ENCODE measurements at regions not wholly inside any gene's neighbourhood (a gene's known extent, or its start where the extent isn't known, plus 50 kb on each side); places are given as distances from the start of the nearest gene placed in this dataset.
"Not testable (repeated sequence)": the region's sequence is repeated elsewhere in the genome, so short reads cannot be mapped to it uniquely, and the experiment has no call there.

DNA sequence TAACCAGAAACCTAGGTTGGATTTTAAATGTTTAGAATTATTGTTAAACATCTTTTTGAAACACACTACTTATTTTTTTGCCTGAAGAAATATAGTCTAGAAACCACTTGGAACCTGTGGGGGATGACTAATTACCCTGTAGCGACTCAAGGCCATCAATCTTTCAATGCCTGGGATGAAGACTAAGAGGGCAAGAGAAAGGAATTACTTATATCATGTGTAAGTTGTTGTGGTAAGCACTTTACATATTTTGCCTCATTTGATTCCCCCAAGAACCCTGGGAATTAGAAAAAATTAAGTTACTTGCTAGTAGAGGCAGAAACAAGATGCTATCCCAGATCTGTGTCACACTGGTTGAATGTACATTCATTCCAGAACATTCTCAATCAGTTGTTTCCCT lies 170.9 kb upstream of the GRIA3 start:
- DNase-seq = no peak

- no peak for DNase-seq
Observed at GRCh38 chrX:123036401-123036800, 147.7 kb upstream of the GRIA3 start.

DNA sequence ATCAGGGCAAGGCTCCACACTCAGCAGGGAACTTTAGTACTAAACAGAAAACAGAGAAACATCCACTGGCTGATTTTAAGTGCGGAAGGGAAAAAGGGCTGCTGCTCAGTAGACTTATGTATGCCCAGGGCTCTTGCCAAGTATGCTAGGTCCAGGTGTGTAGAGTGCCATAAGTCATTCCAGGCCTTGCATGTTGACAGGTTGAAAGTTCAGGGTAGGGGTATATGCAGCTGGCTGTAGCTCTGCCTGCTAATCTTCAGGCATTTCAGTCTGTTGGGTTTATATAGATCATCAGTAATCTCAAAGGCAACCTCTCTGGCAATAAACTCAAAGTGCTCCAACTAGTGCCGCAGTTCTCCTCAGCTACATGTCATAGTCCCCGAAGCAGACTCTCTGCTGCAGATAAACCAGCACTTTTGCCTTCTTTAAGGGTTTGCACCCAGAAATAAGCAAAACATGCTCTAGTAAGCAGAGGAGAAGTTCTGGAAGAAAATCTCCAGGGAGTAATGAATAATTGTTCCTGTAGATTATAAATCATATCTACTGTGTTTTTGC lies 134.9 kb upstream of the GRIA3 start:
- no peak for DNase-seq

GRCh38 chrX:123060986-123061385 lies 123.1 kb upstream of the GRIA3 start:
- no peak for DNase-seq

DNA sequence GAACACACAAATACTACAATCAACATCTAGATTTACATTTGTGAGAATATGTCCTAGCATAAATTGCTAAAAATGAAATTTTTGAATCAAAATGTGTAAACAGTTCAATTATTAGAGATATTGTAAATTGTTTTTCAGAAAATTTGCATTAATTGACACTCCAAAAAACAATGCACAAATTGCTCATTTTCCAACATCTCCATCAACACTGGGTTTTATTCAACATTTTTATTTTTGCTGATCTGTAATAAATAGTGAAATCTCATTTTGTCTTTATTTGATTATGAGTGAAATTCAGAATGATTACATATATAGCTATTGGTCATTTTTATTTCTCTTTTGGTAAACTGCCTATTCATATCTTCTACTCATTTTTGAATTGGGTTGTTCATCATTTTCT lies 120.0 kb upstream of the GRIA3 start:
- no peak for DNase-seq

- DNase-seq = no peak
Observed at GRCh38 chrX:123072686-123073385, 111.2 kb upstream of the GRIA3 start.

DNA sequence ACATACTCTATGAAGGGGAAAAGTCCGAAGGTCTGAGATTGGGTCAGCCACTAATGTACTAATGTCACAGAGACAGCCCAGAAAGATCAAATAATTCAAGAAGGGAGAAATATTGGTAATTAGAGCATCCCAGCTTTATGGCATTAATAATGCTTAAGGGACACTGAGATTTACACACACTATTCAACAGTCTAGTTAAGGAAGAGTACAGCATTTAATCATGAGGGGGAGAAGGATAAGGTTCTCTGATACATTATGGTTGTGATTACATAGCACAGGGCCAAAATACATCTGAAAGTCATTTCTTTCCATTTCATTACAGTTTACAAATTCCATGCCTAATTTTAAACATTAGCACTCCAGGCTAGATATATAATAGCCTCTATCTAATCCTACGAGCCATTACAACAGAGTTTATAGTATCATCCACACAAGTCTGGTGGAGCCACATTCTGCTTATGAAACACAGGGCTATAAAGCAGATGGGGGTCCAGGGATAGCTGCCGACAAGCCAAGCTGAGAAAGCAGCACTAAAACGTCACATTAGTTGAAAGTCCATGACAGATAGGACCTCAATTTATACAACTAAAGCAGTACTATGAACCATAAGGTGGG lies 108.0 kb upstream of the GRIA3 start:
- no peak for DNase-seq

DNA sequence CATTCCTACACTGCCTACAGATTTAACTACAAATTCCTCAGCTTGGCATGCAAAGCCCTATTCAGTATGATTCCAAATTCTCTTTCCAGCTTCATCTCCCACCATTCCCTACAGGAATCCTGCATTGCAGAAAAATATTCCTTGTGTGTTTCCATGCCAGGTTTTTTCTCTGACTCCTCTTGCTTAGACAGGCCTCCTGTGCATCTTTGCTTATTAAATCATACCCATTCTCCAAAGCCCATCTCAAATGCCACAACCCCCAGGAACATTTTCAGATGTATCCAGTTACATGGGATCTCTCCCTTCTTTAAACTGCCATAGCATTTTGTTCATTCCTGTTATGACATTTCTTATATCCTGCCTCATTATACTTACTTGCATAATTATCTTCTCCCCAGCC lies 106.4 kb upstream of the GRIA3 start:
- no peak for DNase-seq

- no peak for DNase-seq
Observed at GRCh38 chrX:123080065-123080464, 104.0 kb upstream of the GRIA3 start.

DNA sequence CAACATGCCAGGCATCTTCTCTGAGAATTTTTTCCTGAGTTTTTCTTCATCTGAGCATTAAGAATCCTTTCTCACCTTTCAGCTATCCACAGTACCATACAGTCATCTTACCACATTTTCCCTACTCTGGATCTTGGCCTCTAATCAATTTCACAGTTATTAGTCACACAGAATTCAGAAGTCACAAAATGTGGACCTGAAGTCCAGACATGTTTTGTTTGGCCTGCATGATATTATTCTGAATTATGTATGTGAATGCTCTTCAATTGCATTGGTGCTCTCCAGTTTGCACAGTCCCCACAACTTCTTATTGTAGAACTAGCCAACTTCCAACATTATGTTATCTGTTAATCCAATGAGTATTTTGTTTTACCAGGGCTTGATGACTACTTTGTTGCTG lies 102.3 kb upstream of the GRIA3 start:
- no peak for DNase-seq

DNA sequence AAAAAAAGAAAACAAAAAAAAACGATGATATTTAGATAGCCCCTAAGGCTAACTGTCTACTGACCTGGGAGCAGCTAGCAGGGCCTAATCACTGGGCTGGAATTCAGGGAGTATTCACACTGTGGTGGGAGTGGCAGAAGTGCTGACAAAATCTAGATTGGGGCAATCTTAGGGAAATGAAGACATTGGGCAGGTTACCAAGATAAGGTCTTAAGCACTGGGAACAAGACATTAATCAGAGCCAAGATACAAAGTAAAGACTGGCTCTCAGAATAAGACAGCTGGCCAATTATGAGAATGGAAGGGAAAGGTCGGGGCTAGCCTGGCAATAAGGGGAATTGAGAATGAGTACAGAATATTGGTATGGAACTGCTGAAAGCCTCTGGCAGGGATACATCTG lies 100.2 kb upstream of the GRIA3 start:
- no peak for DNase-seq

- DNase-seq = no peak
Observed at GRCh38 chrX:123084797-123085196, 99.3 kb upstream of the GRIA3 start.

- no peak for DNase-seq
Observed at GRCh38 chrX:123085311-123085940, 98.7 kb upstream of the GRIA3 start.

DNA sequence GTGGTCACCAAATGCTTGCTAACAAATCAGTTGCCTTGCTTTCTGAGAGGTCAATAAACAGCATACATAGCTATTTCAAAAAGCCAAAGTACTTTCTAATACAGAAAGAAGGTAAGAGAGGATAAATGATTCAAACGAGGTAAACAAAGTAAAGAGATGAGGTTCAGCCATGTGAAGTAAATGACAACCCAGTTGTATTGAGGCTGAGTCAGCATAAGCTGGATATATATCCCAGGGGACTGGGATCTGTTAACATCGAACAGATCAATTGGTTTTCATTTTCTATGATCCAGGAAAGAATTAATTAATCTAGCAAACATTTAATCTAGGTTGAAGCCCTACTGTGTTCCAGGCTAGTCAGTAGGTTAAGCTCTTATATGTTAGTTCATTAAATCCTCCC lies 97.3 kb upstream of the GRIA3 start:
- no peak for DNase-seq

DNA sequence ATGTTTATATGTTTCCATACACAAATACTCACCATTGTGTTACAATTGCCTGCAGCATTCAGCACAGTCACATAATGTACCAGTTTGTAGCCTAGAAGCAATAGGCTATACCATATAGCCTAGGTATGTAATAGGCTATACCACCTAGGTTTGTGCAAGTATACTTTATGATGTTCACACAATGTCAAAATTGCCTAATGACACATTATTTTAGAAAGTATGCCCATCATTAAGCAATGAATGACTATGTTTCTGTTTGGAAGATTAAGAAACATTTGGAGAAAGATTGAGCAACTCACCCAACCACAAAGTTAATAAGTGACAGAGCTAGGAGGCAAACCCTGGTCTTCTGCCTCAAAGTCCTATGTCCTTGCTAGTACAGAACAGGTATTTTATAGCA lies 96.8 kb upstream of the GRIA3 start:
- no peak for DNase-seq

DNA sequence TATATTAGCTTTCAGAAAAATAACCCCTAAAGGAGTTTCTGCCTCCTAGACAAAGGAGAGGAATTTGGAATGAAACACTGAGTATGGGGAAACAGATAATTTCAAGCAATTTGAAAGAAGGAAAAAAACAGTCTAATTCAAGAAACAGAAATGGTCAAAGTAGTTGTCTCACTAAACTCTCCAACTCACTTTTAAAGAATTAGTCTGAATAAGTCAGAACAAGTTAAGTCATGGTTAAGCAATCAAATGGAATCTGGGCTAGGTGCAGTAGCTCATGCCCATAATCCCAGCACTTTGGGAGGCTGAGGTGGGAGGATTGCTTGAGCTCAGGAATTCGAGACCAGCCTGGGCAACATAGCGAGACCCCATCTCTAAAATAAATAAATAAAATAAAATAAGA lies 95.7 kb upstream of the GRIA3 start:
- no peak for DNase-seq

DNA sequence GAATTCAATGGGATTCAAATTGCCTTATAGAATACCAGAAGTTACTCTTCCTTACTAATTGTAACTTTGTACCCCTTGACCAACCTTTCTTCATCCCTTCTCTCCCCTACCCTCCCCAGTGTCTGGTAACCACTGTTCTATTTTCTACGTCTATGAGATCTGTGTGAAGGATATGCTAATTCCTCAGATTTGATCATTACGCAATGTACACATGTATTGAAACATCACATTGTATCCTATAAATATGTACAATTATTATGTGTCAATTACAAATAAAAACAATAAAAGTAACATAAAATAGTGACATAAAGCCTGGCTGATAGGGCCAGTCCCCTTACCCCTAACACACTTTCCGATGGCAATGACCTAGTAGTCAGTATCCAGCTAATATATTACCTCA lies 95.1 kb upstream of the GRIA3 start:
- no peak for DNase-seq

DNA sequence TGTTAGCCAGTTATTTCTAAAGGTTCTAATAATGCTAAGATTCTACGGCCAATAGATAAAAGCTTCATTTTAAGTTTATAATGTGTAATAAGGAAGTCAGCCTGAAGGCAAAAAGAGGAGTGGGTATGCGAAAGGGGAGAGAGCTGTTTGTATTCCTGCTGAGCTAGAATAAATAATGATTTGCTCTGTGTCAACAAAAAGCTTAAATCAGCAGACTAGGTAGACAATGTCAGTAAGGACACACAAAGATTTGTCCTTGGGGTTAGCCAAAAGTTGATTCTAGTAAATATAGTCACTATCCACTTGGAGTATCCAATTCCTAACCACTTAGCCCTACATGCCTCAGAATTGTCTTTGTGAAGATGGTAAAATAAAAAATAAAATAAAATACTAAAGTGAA lies 90.3 kb upstream of the GRIA3 start:
- no peak for DNase-seq

GRCh38 chrX:123108513-123109427 lies 75.3 kb upstream of the GRIA3 start:
- DNase-seq = no peak

GRCh38 chrX:123121241-123121640 lies 62.8 kb upstream of the GRIA3 start:
- DNase-seq = no peak

GRCh38 chrX:123129805-123130204 lies 54.3 kb upstream of the GRIA3 start:
- DNase-seq = not testable (repeated sequence)

All from stimulated activated CD4-positive, alpha-beta T cell treated with anti-CD3 and anti-CD28 coated beads, Interleukin-12 subunit alpha, Interleukin-12 subunit beta, amount 100 ng/mL, for 4 hours (primary cell).